PC-9 (cell line): ENCODE measurements at regions not wholly inside any gene's neighbourhood (a gene's known extent, or its start where the extent isn't known, plus 50 kb on each side); places are given as distances from the start of the nearest gene placed in this dataset.

ENCODE experiments used
- BruUV-seq: library from RNA; stranded (reverse); fragments of 400-500 nt; replicated peaks from 2 replicates; lab custom pipeline; 2021; lab: Mats Ljungman, UMichigan
- CTCF ChIA-PET: fragments of 300-600 bp; sonication (Branson Sonifier 250); formaldehyde crosslinking; loops from one replicate; lab custom pipeline; 2022; ENCODE audit warnings: antibody characterized with exemption; lab: Charles Lee
- POLR2A ChIA-PET: fragments of 300-600 bp; sonication (Branson Sonifier 250); formaldehyde crosslinking; loops from one replicate; lab custom pipeline; 2022; ENCODE audit warnings: antibody characterized with exemption; ENCODE audit not compliant: unreplicated experiment; lab: Charles Lee
- DNase-seq, 2 experiments: peaks; one replicate each; pipeline versions ENCODE4 v3.0.0 to v3.0.0-alpha.2; 2015 to 2022; ENCODE audit warnings: mixed read lengths in 1 of 2
- H2AFZ ChIP-seq: fragments of 200-600 bp; sonication (generic); 2 replicates; pipeline ENCODE4 v1.8.1; 2017; ENCODE audit warnings: antibody characterized with exemption
- H3F3A ChIP-seq: fragments of 200-600 bp; sonication (generic); 2 replicates; pipeline ENCODE4 v1.8.1; 2017; ENCODE audit warnings: antibody characterized with exemption, mild to moderate bottlenecking, low read depth; ENCODE audit not compliant: insufficient read depth
- H3K27ac ChIP-seq: fragments of 200-600 bp; sonication (generic); 2 replicates; pipeline ENCODE4 v1.6.1; 2016; ENCODE audit warnings: mixed run types
- H3K27me3 ChIP-seq: fragments of 200-600 bp; sonication (generic); 2 replicates; pipeline ENCODE4 v1.6.1; 2016; ENCODE audit warnings: low read depth, mixed run types; ENCODE audit not compliant: insufficient read depth
- H3K36me3 ChIP-seq: fragments of 200-600 bp; sonication (generic); 2 replicates; pipeline ENCODE4 v1.6.1; 2016; ENCODE audit warnings: low read depth, mixed run types
- H3K4me1 ChIP-seq: fragments of 200-600 bp; sonication (generic); replicated peaks from 2 replicates; pipeline ENCODE4 v1.6.1; 2016; ENCODE audit warnings: mixed run types; ENCODE audit not compliant: insufficient read depth
- H3K4me2 ChIP-seq: fragments of 200-600 bp; sonication (generic); 2 replicates; pipeline ENCODE4 v1.6.1; 2017; ENCODE audit warnings: mixed run types
- H3K4me3 ChIP-seq: fragments of 200-600 bp; sonication (generic); 2 replicates; pipeline ENCODE4 v1.6.1; 2016; ENCODE audit warnings: mixed run types
- H3K79me2 ChIP-seq: fragments of 200-600 bp; sonication (generic); 2 replicates; pipeline ENCODE4 v1.6.1; 2017; ENCODE audit warnings: low read depth, mixed run types
- H3K9me2 ChIP-seq: fragments of 200-600 bp; sonication (generic); 2 replicates; pipeline ENCODE4 v1.8.1; 2017; ENCODE audit warnings: mild to moderate bottlenecking; ENCODE audit not compliant: insufficient read depth
- H3K9me3 ChIP-seq: fragments of 200-600 bp; sonication (generic); 2 replicates; pipeline ENCODE4 v1.8.1; 2016; ENCODE audit warnings: low read depth; ENCODE audit not compliant: insufficient read depth
- H4K20me1 ChIP-seq: fragments of 200-600 bp; sonication (generic); 2 replicates; pipeline ENCODE4 v1.8.1; 2017; ENCODE audit not compliant: insufficient read depth
- CTCF ChIP-seq: fragments of 200-600 bp; sonication (generic); conservative IDR thresholded peaks from 2 replicates; pipeline ENCODE4 v1.6.1; 2017; ENCODE audit warnings: mixed run types, antibody characterized with exemption, mild to moderate bottlenecking, moderate library complexity
- EZH2 ChIP-seq: fragments of 200-600 bp; sonication (generic); IDR thresholded peaks from 2 replicates; pipeline ENCODE4 v1.8.0; 2017; ENCODE audit warnings: antibody characterized with exemption, low read depth
- intact Hi-C: fragments of 100-400 bp; cut with micrococcal nuclease; formaldehyde crosslinking; loops from one replicate; pipeline ENCODE4 v1.10.0; 2022; ENCODE audit not compliant: unreplicated experiment

DNA sequence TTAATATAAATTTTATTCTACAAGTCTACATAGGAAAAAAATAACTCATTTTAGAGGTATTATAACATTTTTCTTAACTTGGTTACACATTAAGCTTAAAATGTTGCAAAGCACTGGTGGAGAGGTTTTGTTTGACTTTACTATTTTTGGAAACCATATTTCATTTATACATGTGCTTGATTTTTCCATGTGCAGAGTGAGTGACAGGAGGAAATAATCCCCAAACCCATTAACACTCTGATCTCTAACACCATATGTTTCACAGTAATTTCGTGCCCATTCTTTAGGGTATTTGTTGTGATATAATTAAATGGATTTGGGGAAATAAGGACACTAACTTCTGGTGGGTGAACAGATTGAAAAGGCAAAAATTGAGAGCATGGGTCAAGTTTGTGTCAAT is 2124.4 kb upstream of the PCDH20 start:
- BruUV-seq = no TSS peak

GRCh38 chr13:63517371-63517770 is 2101.7 kb upstream of the PCDH20 start:
- DNase-seq = no peak

More for the DNA sequence above, 2124.4 kb upstream of the PCDH20 start:
- Histone ChIP-seq H3K9me3 (no peaks in the 10 kb centered on the region), H3F3A (no peaks in the 10 kb centered on the region), H3K79me2 (no peaks in the 10 kb centered on the region), H4K20me1 (no peaks in the 10 kb centered on the region), H3K27me3 (no peaks in the 10 kb centered on the region), H3K4me1 (no peaks in the 10 kb centered on the region), H3K4me2 (no peak overlapping the region), H2AFZ (no peak overlapping the region), H3K36me3 (no peaks in the 10 kb centered on the region), H3K4me3 (no peak overlapping the region), H3K9me2 (no peaks in the 10 kb centered on the region; the same call in 1 of the 2 replicates), H3K27ac (no peak overlapping the region)
- intact Hi-C loops = no loop called here
- CTCF ChIA-PET = no interaction called here
- no peak for DNase-seq
- POLR2A ChIA-PET = interaction anchor here (0.6 kb wide), 1 partner anchor 1625 kb away, joined by 4 read pairs; no protein-coding TSS in a partner anchor
- TF ChIP-seq EZH2 (no peak), CTCF (no peak)

DNA sequence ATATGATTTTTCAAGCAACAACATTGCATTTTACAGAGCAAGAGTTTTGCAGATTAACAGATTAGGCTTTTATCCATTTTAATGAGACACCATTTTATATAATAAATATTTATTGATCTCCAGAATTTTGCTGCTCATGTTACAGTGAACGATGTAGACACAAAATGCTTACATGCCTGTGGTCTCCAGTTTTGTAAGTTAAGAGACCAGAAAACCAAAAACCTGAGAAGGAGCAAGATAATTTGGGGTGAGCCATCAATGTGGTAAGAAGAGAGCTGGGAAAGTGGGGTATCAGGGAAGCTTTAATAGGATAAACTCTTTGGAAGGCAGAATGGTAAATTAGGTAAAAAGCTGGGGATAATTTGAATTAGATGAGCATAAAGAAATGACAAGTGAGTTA is 2100.5 kb upstream of the PCDH20 start:
- Histone ChIP-seq H3K27ac (no peak overlapping the region), H3K9me3 (no peaks in the 10 kb centered on the region), H3F3A (no peaks in the 10 kb centered on the region), H3K9me2 (no peaks in the 10 kb centered on the region), H3K36me3 (no peaks in the 10 kb centered on the region), H3K4me1 (no peaks in the 10 kb centered on the region), H3K4me3 (no peak overlapping the region), H3K4me2 (no peak overlapping the region), H4K20me1 (no peaks in the 10 kb centered on the region), H3K27me3 (no peaks in the 10 kb centered on the region), H3K79me2 (no peaks in the 10 kb centered on the region), H2AFZ (no peak overlapping the region)
- BruUV-seq = no TSS peak
- no peak for DNase-seq
- TF ChIP-seq CTCF = no peak
- no peak for TF ChIP-seq EZH2
- ChIA-PET CTCF (no interaction called here), POLR2A (no interaction called here)
- intact Hi-C loops = no loop called here

More at GRCh38 chr13:63517371-63517770, 2101.7 kb upstream of the PCDH20 start:
- intact Hi-C loops = no loop called here
- TF ChIP-seq EZH2 (no peak), CTCF (no peak)
- Histone ChIP-seq H3K4me3 (no peak overlapping the region), H4K20me1 (no peaks in the 10 kb centered on the region), H3K9me2 (no peaks in the 10 kb centered on the region), H3K4me2 (no peak overlapping the region), H2AFZ (no peak overlapping the region), H3K27ac (no peak overlapping the region), H3K4me1 (no peaks in the 10 kb centered on the region), H3K27me3 (no peaks in the 10 kb centered on the region), H3K36me3 (no peaks in the 10 kb centered on the region), H3K9me3 (no peaks in the 10 kb centered on the region), H3K79me2 (no peaks in the 10 kb centered on the region), H3F3A (no peaks in the 10 kb centered on the region)
- ChIA-PET CTCF (no interaction called here), POLR2A (no interaction called here)
- BruUV-seq = no TSS peak
